HuH-7 (cell line): ENCODE measurements at regions not wholly inside any gene's neighbourhood (a gene's known extent, or its start where the extent isn't known, plus 50 kb on each side); places are given as distances from the start of the nearest gene placed in this dataset.

ENCODE experiments used
- DNase-seq: peaks from one replicate; pipeline ENCODE4 v3.0.0; 2011; ENCODE audit warnings: low spot score

- DNase-seq: no peak
Measured at GRCh38 chr11:15737320-15737719, 619.0 kb downstream of the SOX6 start.

- DNase-seq: no peak
Measured at GRCh38 chr11:15738931-15739330, 617.4 kb downstream of the SOX6 start.

- DNase-seq: peak; percentile 13
Measured at GRCh38 chr11:15742626-15743519, 613.5 kb downstream of the SOX6 start.

- DNase-seq: no peak
Measured at GRCh38 chr11:15744693-15745092, 611.7 kb downstream of the SOX6 start.

- no peak for DNase-seq
Measured at GRCh38 chr11:15745266-15745665, 611.1 kb downstream of the SOX6 start.

- no peak for DNase-seq
Measured at GRCh38 chr11:15747671-15748070, 608.7 kb downstream of the SOX6 start.

GRCh38 chr11:15748132-15748531 is 608.2 kb downstream of the SOX6 start:
- DNase-seq: no peak

- no peak for DNase-seq
Measured at GRCh38 chr11:15748741-15749140, 607.6 kb downstream of the SOX6 start.

GRCh38 chr11:15750535-15751308 is 605.6 kb downstream of the SOX6 start:
- DNase-seq: no peak

GRCh38 chr11:15754221-15754620 is 602.1 kb downstream of the SOX6 start:
- no peak for DNase-seq

GRCh38 chr11:15757048-15757698 is 599.2 kb downstream of the SOX6 start:
- DNase-seq: no peak

- no peak for DNase-seq
Measured at GRCh38 chr11:15758857-15759465, 597.4 kb downstream of the SOX6 start.

GRCh38 chr11:15761235-15761634 is 595.1 kb downstream of the SOX6 start:
- no peak for DNase-seq

GRCh38 chr11:15764326-15764725 is 592.0 kb downstream of the SOX6 start:
- no peak for DNase-seq

GRCh38 chr11:15764948-15765347 is 591.4 kb downstream of the SOX6 start:
- no peak for DNase-seq

GRCh38 chr11:15765530-15765929 is 590.8 kb downstream of the SOX6 start:
- DNase-seq: no peak

- no peak for DNase-seq
Measured at GRCh38 chr11:15768321-15768720, 588.0 kb downstream of the SOX6 start.

- DNase-seq: no peak
Measured at GRCh38 chr11:15769203-15769602, 587.1 kb downstream of the SOX6 start.

- peak; percentile 51 for DNase-seq
Measured at GRCh38 chr11:15770798-15771414, 585.4 kb downstream of the SOX6 start.

GRCh38 chr11:15772547-15772946 is 583.8 kb downstream of the SOX6 start:
- DNase-seq: no peak

- no peak for DNase-seq
Measured at GRCh38 chr11:15772981-15773380, 583.4 kb downstream of the SOX6 start.
